ENCODE measurements at regions not wholly inside any gene's neighbourhood (a gene's known extent, or its start where the extent isn't known, plus 50 kb on each side); places are given as distances from the start of the nearest gene placed in this dataset.
"Not testable (repeated sequence)": the region's sequence is repeated elsewhere in the genome, so short reads cannot be mapped to it uniquely, and the experiment has no call there.

DNA sequence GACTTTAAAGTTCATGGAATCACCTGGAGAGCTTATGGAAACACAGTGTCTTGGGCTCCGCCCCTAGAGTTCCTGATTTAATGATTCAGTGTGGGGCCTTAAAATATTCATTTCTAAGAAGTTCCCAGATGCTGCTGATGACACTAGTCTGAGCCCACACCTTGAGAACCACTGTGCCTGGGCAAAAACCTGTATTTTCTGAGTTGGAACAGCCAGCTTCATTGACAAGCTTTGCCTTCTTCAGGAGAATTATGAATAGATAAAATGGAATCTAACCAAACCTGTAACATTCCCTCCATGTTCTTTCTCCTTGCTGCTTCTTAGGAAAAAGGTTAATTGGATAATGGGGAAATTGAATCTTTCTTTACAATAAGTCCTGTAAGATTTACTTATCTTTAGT is 490.7 kb downstream of the DIPK2A start:
- no peak for DNase-seq (ENCODE audit: low spot score)

DNA sequence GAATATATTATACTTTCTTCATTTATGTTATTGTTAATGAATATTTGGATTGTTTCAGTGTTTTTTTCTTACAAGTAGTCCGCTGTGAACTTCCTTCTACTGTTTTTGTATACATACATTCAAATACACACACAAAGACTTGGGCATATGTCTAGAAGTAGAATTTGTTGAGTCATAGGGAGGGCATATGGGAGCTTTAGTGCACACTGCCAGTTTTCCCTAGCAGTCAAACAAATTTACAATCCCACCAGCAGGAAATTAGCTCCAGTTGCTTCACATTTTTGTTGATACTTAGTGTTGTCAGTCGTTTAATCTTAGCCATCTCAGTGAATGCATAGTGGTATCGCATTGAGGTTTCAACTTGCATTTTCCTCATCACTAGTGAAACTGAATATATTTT is 492.3 kb downstream of the DIPK2A start:
- DNase-seq (ENCODE audit: low spot score): no peak

GRCh38 chr3:144466114-144466513 is 494.5 kb downstream of the DIPK2A start:
- no peak for DNase-seq (ENCODE audit: low spot score)

- DNase-seq (ENCODE audit: low spot score): no peak
These were observed 494.9 kb downstream of the DIPK2A start for GRCh38 chr3:144466540-144466939.

GRCh38 chr3:144470666-144471065 is 499.0 kb downstream of the DIPK2A start:
- DNase-seq (ENCODE audit: low spot score): no peak

DNA sequence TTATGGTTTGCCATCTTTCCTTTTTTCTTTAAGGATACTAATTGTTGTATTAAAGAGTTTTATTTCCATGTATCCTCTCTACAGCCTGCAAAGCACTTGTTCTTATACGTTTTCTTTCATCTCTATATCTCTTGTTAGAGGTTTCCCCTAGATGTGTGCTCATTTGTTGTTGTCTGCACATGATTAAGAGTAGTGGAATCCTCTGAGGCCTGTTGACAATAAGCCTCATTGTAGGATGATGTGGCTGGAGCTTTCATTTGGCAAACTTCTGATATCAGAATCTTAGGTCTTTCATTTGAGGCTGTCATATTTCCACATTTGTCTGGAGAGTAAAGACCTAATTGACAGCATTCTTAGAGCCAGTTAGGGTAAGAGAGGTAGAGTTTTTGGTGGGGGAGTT is 506.0 kb downstream of the DIPK2A start:
- DNase-seq (ENCODE audit: low spot score): peak; percentile 4

- no peak for DNase-seq (ENCODE audit: low spot score)
These were observed 508.8 kb downstream of the DIPK2A start for GRCh38 chr3:144480416-144480919.

- DNase-seq (ENCODE audit: low spot score): no peak
These were observed 511.3 kb downstream of the DIPK2A start for GRCh38 chr3:144482876-144483275.

DNA sequence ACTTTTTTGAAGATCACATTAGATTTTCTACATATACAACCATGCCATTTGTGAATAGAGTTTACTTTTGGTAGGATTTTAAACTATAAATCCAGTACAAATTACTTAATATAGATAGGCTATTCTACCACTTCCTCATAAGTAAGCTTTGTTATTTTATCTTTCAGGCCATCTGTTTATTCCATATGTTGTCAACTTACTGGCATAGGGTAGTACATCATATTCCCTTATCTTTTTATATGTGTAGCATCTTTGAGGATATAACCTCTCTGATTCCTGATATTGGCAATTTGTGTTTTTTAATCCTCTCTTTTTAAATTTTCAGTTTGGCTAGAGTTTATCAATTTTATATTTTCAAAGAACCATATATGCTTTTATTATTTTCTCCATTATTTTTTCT is 515.4 kb downstream of the DIPK2A start:
- no peak for DNase-seq (ENCODE audit: low spot score)

- no peak for DNase-seq (ENCODE audit: low spot score)
These were observed 517.3 kb downstream of the DIPK2A start for GRCh38 chr3:144488927-144489326.

- DNase-seq (ENCODE audit: low spot score): no peak
These were observed 519.7 kb downstream of the DIPK2A start for GRCh38 chr3:144491333-144491732.

DNA sequence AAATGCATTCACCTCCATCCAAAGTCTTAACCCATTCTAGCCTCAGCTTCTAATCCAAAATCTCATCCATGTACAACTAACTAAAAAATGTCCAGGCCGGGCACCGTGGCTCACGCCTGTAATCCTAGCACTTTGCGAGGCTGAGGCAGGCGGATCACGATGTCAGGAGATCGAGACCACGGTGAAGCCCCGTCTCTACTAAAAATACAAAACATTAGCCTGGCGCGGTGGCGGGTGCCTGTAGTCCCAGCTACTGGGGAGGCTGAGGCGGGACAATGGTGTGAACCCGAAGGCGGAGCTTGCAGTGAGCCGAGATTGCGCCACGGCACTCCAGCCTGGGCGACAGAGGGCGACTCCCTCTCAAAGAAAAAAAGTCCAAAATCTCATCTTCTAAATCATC is 523.0 kb downstream of the DIPK2A start:
- DNase-seq (ENCODE audit: low spot score): not testable (repeated sequence)

GRCh38 chr3:144496141-144496835 is 524.7 kb downstream of the DIPK2A start:
- DNase-seq (ENCODE audit: low spot score): peak; percentile 31

GRCh38 chr3:144497452-144497851 is 525.8 kb downstream of the DIPK2A start:
- no peak for DNase-seq (ENCODE audit: low spot score)

DNA sequence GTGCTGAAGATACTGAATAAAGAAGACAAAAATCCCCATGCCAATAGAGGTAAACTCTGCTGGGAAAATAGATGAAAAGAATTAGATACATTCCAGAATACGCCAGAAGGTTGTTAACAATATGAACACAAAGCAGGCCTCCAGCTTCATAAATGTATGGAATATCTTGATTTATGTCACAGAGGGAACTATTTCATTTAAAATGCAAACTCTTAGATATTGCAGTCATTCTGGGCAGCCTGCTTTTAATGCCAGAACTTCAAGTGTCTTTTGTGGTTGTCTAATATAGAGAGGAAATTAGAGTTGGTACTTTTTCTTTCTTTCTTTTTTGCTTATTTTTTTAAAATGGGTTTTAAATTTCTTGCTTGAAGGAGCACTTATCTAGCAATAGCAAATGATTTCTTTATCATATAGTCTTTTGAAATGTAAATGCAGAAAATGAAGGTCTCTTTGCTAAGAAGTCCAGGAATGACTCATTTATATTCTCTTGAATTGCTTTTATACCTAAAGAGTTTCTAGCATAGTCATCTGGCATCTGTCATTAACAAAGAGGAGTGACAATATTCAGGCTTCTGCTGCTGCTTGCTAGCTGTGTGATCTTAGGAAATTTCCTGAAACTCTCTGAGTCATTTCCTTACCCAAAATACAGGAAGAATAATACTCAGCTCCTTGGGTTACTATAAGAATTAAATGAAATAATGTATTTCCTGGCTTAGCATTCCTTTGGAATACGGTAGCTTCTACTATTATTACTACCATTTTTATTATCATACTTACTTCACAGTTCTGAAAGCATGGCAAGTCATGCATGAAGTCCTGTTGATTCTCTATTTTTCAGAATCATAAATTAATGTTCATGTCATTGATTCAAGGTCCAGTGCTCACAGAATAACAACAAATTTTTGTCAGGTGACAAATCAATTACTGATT is 527.6 kb downstream of the DIPK2A start:
- no peak for DNase-seq (ENCODE audit: low spot score)

DNA sequence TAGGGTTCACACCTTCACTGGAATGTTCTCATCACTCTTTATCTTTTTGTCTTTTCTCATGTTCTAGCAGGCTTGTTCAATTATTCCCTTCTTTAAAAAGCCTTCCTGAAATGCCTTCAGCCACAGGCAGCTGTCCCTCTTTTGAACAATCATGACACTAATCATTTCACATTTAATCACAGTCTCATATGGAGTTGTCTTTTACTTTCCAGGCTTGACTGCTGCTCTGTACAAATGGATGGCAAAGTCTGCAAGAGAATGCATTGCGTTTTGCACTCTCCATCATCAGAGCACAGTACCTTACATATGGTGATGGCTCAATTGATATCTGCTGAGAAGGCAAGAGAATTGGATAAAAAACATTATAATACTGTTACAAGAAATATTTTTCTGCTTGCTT is 529.8 kb downstream of the DIPK2A start:
- DNase-seq (ENCODE audit: low spot score): no peak

DNA sequence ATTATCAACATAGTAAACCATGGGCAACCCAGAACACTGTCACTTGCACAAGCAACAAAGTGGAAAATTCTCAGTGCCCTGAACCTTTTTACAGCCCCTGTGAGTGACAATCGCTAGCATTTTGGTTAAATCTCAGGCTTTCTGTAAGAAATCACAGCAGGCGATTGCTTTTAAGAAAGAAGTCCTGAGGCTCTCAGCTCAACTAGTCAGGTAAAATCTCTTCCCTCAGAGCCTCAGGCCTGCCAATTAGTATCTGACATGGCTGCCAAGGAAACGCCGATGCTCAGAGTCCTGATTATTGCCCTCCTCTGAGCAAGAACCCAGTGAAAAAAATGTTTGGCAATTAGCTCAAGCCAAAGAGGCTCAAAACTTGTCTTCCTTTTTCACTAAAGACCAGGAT is 530.8 kb downstream of the DIPK2A start:
- no peak for DNase-seq (ENCODE audit: low spot score)

GRCh38 chr3:144506375-144506774 is 534.8 kb downstream of the DIPK2A start:
- not testable (repeated sequence) for DNase-seq (ENCODE audit: low spot score)

DNA sequence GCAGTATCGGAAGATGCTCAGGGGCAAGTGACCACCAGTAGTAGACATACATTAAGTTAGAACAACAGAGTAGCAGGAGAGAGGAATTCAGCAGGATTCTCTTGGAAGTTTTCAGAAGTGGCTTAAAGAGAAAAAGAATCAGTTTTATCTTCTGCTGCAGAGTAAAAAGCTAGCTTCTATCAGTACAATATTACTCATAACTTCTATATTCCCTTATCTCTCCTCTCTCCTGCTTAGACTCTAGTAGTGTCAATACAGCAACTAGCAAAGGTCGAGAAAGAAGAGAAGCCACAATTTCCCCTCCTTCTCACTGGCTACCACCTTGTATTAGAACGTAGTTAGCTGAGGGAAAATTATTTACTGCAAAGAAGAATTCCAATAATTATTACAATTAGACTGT is 539.7 kb downstream of the DIPK2A start:
- DNase-seq (ENCODE audit: low spot score): no peak

- DNase-seq (ENCODE audit: low spot score): no peak
These were observed 544.4 kb downstream of the DIPK2A start for GRCh38 chr3:144516026-144516425.

DNA sequence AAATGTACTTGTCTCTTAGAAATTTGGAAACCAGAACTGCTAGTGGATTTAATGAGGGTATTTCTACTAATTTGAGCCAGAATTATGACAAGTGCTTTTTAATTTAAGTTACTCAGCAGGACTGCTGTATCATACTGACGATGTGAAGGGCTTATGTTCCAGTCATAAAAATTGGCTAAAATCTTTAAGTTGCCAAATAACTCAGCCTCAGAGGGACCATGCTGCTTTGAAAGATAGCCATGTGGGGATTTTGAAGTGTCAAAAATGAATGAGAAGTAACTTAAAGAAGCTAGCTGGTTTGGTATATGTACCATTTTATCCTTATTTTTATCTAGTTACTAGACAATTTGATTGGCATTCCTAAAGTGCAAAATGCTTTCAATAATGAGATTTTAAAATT is 545.0 kb downstream of the DIPK2A start:
- no peak for DNase-seq (ENCODE audit: low spot score)

GRCh38 chr3:144521131-144521530 is 549.5 kb downstream of the DIPK2A start:
- DNase-seq (ENCODE audit: low spot score): no peak

DNA sequence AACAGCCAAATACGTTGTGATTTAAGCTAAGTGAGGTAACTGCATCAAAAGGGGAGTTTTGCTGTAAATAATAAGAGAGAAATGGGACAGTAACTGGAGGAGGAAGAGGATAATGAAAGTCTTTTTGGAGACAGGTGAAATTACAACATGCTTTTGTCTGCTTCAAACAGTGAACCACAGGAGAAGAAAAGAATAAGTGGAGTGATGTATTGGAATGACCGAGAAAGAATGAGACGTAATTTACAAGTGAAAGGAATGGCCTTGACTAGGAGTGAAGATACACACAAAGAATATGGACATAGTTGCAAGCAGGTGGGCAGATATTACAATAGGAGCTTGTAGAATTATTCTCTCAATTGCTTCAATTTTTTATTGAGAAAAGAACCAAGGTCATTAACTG is 550.8 kb downstream of the DIPK2A start:
- DNase-seq (ENCODE audit: low spot score): no peak
